Eye (tissue), 1 donor: ENCODE measurements at regions not wholly inside any gene's neighbourhood (a gene's known extent, or its start where the extent isn't known, plus 50 kb on each side); places are given as distances from the start of the nearest gene placed in this dataset.

ENCODE experiments used
- DNase-seq: peaks from one replicate; pipeline ENCODE4 v3.0.0-alpha.2; 2015

GRCh38 chr11:119846374-119846773 is 117.4 kb upstream of the NECTIN1 start:
- DNase-seq: no peak

- DNase-seq: no peak
Observed at GRCh38 chr11:119845756-119846155, 116.8 kb upstream of the NECTIN1 start.

GRCh38 chr11:119845305-119845704 is 116.3 kb upstream of the NECTIN1 start:
- no peak for DNase-seq

GRCh38 chr11:119844808-119845207 is 115.8 kb upstream of the NECTIN1 start:
- no peak for DNase-seq

- no peak for DNase-seq
Observed at GRCh38 chr11:119843877-119844276, 114.9 kb upstream of the NECTIN1 start.

- DNase-seq: no peak
Observed at GRCh38 chr11:119842731-119843130, 113.7 kb upstream of the NECTIN1 start.

- DNase-seq: no peak
Observed at GRCh38 chr11:119839476-119840133, 110.6 kb upstream of the NECTIN1 start.

GRCh38 chr11:119835753-119836152 is 106.8 kb upstream of the NECTIN1 start:
- DNase-seq: no peak

GRCh38 chr11:119832202-119832935 is 103.4 kb upstream of the NECTIN1 start:
- peak; percentile 83 for DNase-seq

- DNase-seq: no peak
Observed at GRCh38 chr11:119831011-119831410, 102.0 kb upstream of the NECTIN1 start.

- no peak for DNase-seq
Observed at GRCh38 chr11:119830400-119830799, 101.4 kb upstream of the NECTIN1 start.

- DNase-seq: no peak
Observed at GRCh38 chr11:119829402-119829801, 100.4 kb upstream of the NECTIN1 start.

- no peak for DNase-seq
Observed at GRCh38 chr11:119828819-119829218, 99.8 kb upstream of the NECTIN1 start.

- no peak for DNase-seq
Observed at GRCh38 chr11:119828006-119828405, 99.0 kb upstream of the NECTIN1 start.

GRCh38 chr11:119827113-119827512 is 98.1 kb upstream of the NECTIN1 start:
- DNase-seq: no peak

GRCh38 chr11:119823077-119823476 is 94.1 kb upstream of the NECTIN1 start:
- no peak for DNase-seq

GRCh38 chr11:119816660-119817059 is 87.7 kb upstream of the NECTIN1 start:
- no peak for DNase-seq

GRCh38 chr11:119814766-119815165 is 85.8 kb upstream of the NECTIN1 start:
- DNase-seq: no peak

GRCh38 chr11:119810478-119811232 is 81.7 kb upstream of the NECTIN1 start:
- DNase-seq: no peak

GRCh38 chr11:119809346-119809745 is 80.3 kb upstream of the NECTIN1 start:
- no peak for DNase-seq

GRCh38 chr11:119808407-119809185 is 79.6 kb upstream of the NECTIN1 start:
- DNase-seq: no peak

- DNase-seq: no peak
Observed at GRCh38 chr11:119807841-119808240, 78.8 kb upstream of the NECTIN1 start.

GRCh38 chr11:119807402-119807801 is 78.4 kb upstream of the NECTIN1 start:
- DNase-seq: no peak
